PC-3 (cell line): ENCODE measurements at regions not wholly inside any gene's neighbourhood (a gene's known extent, or its start where the extent isn't known, plus 50 kb on each side); places are given as distances from the start of the nearest gene placed in this dataset.

ENCODE experiments used
- ATAC-seq: fragments of 200-7000 bp; cut with Tn5 transposase; 2 replicates; pipeline ENCODE4 v1.9.1; 2020; ENCODE audit warnings: mild to moderate bottlenecking, moderate library complexity
- BruUV-seq: library from RNA; stranded (reverse); fragments of 400-500 nt; replicated peaks from 2 replicates; lab custom pipeline; 2021; lab: Mats Ljungman, UMichigan
- CTCF ChIA-PET: fragments of 300-600 bp; sonication (Branson Sonifier 250); formaldehyde crosslinking; loops from one replicate; lab custom pipeline; 2022; ENCODE audit warnings: antibody characterized with exemption; lab: Charles Lee
- POLR2A ChIA-PET: fragments of 300-600 bp; sonication (Branson Sonifier 250); formaldehyde crosslinking; loops from one replicate; lab custom pipeline; 2022; ENCODE audit warnings: antibody characterized with exemption; ENCODE audit not compliant: unreplicated experiment; lab: Charles Lee
- DNase-seq: peaks from one replicate; pipeline ENCODE4 v3.0.0-alpha.2; 2015
- H2AFZ ChIP-seq: fragments of 300-600 bp; sonication (generic); 2 replicates; pipeline ENCODE4 v1.6.0; 2016; ENCODE audit warnings: antibody characterized with exemption, low read length
- H3F3A ChIP-seq: fragments of 300-600 bp; sonication (generic); one replicate; pipeline ENCODE4 v1.6.0; 2017; ENCODE audit warnings: antibody characterized with exemption, low read length, control low read depth, mild to moderate bottlenecking; ENCODE audit not compliant: unreplicated experiment
- H3K27ac ChIP-seq: fragments of 300-600 bp; sonication (generic); 2 replicates; pipeline ENCODE4 v1.5.1; 2016; ENCODE audit warnings: mild to moderate bottlenecking, low read length
- H3K27me3 ChIP-seq: fragments of 300-600 bp; sonication (generic); 2 replicates; pipeline ENCODE4 v1.6.1; 2016; ENCODE audit warnings: low read length, mixed read lengths
- H3K36me3 ChIP-seq: fragments of 300-600 bp; sonication (generic); 2 replicates; pipeline ENCODE4 v1.6.1; 2016; ENCODE audit warnings: low read depth, mixed run types, low read length, mixed read lengths
- H3K4me1 ChIP-seq: fragments of 300-600 bp; sonication (generic); 2 replicates; pipeline ENCODE4 v1.5.1; 2016; ENCODE audit warnings: low read length; ENCODE audit not compliant: insufficient read depth
- H3K4me2 ChIP-seq: fragments of 300-600 bp; sonication (generic); 2 replicates; pipeline ENCODE4 v1.6.0; 2016; ENCODE audit warnings: low read length
- H3K4me3 ChIP-seq: fragments of 300-600 bp; sonication (generic); 2 replicates; pipeline ENCODE4 v1.5.1; 2016; ENCODE audit warnings: mild to moderate bottlenecking, low read length, mixed read lengths
- H3K79me2 ChIP-seq: fragments of 300-600 bp; sonication (generic); 2 replicates; pipeline ENCODE4 v1.6.1; 2017; ENCODE audit warnings: low read length, mixed read lengths
- H3K9ac ChIP-seq: fragments of 300-600 bp; sonication (generic); 2 replicates; pipeline ENCODE4 v1.6.0; 2016; ENCODE audit warnings: mild to moderate bottlenecking, low read length
- H3K9me2 ChIP-seq: fragments of 300-600 bp; sonication (generic); replicated peaks from 2 replicates; pipeline ENCODE4 v1.6.1; 2016; ENCODE audit warnings: mixed run types, low read length, mixed read lengths
- H3K9me3 ChIP-seq: fragments of 300-600 bp; sonication (generic); 2 replicates; pipeline ENCODE4 v1.6.1; 2016; ENCODE audit warnings: low read length, mixed read lengths
- H4K20me1 ChIP-seq: fragments of 300-600 bp; sonication (generic); 2 replicates; pipeline ENCODE4 v1.6.1; 2016; ENCODE audit warnings: low read length, mixed read lengths
- CTCF ChIP-seq: fragments of 300-600 bp; sonication (generic); conservative IDR thresholded peaks from 2 replicates; pipeline ENCODE4 v1.5.1; 2017; ENCODE audit warnings: antibody characterized with exemption, low read depth, mild to moderate bottlenecking, low read length
- EZH2 ChIP-seq: fragments of 300-600 bp; sonication (generic); IDR thresholded peaks from one replicate; pipeline ENCODE4 v1.6.1; 2017; ENCODE audit warnings: antibody characterized with exemption, mild to moderate bottlenecking, low read length; ENCODE audit not compliant: unreplicated experiment
- EZH2phosphoT487 ChIP-seq: fragments of 300-600 bp; sonication (generic); IDR thresholded peaks from 2 replicates; pipeline ENCODE4 v1.6.1; 2018; ENCODE audit warnings: mild to moderate bottlenecking, antibody characterized with exemption, low read length, borderline replicate concordance
- intact Hi-C: fragments of 100-400 bp; cut with micrococcal nuclease; formaldehyde crosslinking; loops from 2 replicates; pipeline ENCODE4 v1.9.0; 2023

DNA sequence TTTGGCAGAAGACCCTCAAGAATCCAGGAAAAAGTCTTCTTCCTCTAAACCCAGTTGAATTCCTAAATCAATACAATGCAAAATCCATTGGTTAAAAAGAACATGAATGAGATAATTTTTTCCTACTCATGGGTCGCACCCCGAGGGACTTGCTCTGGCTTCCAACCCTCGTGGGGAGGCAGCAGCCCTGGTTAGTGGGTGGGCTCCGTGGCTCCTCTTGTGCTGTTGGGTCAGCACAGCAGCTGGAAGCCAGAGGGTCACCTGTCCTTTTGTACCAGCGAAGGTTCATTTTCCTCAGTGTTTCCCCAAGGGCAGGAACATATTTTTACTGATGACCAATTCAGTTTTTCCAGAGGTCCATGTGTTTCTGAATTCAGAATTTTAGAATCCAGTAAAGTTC lies 120.6 kb upstream of the S1PR3 start:
- ATAC-seq, result no peak
- H3F3A ChIP-seq, result no peaks in the 10 kb centered on the region
- CTCF ChIA-PET, result no interaction called here
- no peaks in the 10 kb centered on the region for H4K20me1 ChIP-seq
- no TSS peak for BruUV-seq
- H3K27ac ChIP-seq, result no peak overlapping the region
- no peak overlapping the region for H2AFZ ChIP-seq
- no peaks in the 10 kb centered on the region for H3K4me1 ChIP-seq
- H3K9me3 ChIP-seq, result no peaks in the 10 kb centered on the region
- no peak for DNase-seq
- no peak overlapping the region for H3K9ac ChIP-seq
- H3K9me2 ChIP-seq, result no peaks in the 10 kb centered on the region
- POLR2A ChIA-PET, result interaction anchor here (0.6 kb wide), 1 partner anchor 794 kb away, joined by 20 read pairs; no protein-coding TSS in a partner anchor
- no peaks in the 10 kb centered on the region for H3K36me3 ChIP-seq
- no peak overlapping the region for H3K4me2 ChIP-seq
- intact Hi-C loops, result no loop called here
- no peak overlapping the region for H3K4me3 ChIP-seq
- H3K27me3 ChIP-seq, result no peaks in the 10 kb centered on the region
- H3K79me2 ChIP-seq, result no peaks in the 10 kb centered on the region
- TF ChIP-seq EZH2phosphoT487 (no peak), EZH2 (no peak), CTCF (no peak)

DNA sequence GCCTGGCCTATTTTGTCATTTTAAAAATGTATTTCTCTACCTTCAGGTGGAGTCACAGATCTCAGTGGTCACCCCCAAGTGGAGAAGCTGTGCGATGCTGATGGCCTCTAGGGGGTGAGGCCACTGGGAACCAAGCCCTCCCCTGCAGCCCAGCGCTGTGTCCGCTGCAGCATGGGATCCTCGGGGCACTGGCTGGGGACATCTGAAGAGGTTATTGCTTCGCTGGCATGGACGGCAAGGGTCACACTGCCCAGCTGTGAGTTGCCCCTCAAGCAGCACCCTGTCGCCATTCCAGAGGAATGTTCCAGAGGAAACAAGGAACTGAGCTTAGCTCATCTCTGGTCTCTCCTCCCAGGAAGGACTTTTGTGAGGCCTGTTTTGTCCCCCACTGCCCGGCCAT lies 119.6 kb upstream of the S1PR3 start:
- no peak overlapping the region for H3K27ac ChIP-seq

More for the DNA sequence above, 119.6 kb upstream of the S1PR3 start:
- Histone ChIP-seq H3K4me3 (no peak overlapping the region), H3K9ac (no peak overlapping the region), H3F3A (no peaks in the 10 kb centered on the region), H2AFZ (no peak overlapping the region), H3K27me3 (no peaks in the 10 kb centered on the region), H3K36me3 (no peaks in the 10 kb centered on the region), H3K4me2 (no peak overlapping the region), H3K4me1 (no peaks in the 10 kb centered on the region), H3K9me3 (no peaks in the 10 kb centered on the region), H3K79me2 (no peaks in the 10 kb centered on the region), H4K20me1 (no peaks in the 10 kb centered on the region), H3K9me2 (no peaks in the 10 kb centered on the region)
- no peak for TF ChIP-seq EZH2phosphoT487
- no peak for TF ChIP-seq EZH2
- TF ChIP-seq CTCF, result no peak
- BruUV-seq, result no TSS peak
- no peak for ATAC-seq
- CTCF ChIA-PET, result no interaction called here
- no peak for DNase-seq
- intact Hi-C loops, result no loop called here
- POLR2A ChIA-PET, result no interaction called here
